ENCODE measurements at regions not wholly inside any gene's neighbourhood (a gene's known extent, or its start where the extent isn't known, plus 50 kb on each side); places are given as distances from the start of the nearest gene placed in this dataset.
"Not testable (repeated sequence)": the region's sequence is repeated elsewhere in the genome, so short reads cannot be mapped to it uniquely, and the experiment has no call there.

DNA sequence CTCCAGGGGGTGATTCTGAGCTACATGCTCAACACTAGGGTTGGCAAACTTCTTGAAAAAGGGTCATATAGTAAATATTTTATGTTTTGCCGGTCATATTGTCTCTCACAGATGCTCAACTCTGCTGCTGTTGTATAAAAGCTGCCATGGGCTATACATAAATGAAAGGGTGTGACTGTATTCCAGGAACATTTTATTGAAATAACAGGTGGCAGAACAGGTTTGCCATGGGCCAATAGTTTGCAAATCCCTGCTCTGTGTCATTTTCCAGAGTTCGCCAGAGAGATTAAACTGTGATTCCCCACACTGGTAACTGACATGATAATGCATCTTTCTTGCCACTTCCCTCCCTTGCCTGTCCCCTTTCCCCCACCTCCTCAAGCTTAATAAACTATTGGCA lies 144.1 kb downstream of the NPIPA8 start:
- H3K4me1 ChIP-seq; H3K36me3 ChIP-seq; H3K27me3 ChIP-seq; H3K27ac ChIP-seq; H3K4me3 ChIP-seq; H3K9me3 ChIP-seq; DNase-seq; intact Hi-C loops (cut with DNase I; ENCODE audit: low total_unique reads): not testable (repeated sequence)

GRCh38 chr16:18190179-18190578 lies 146.4 kb downstream of the NPIPA8 start:
- H3K27ac ChIP-seq; H3K4me1 ChIP-seq; DNase-seq; H3K36me3 ChIP-seq; H3K9me3 ChIP-seq; intact Hi-C loops (cut with DNase I; ENCODE audit: low total_unique reads); H3K27me3 ChIP-seq; H3K4me3 ChIP-seq: not testable (repeated sequence)

- H3K27me3 ChIP-seq; H3K9me3 ChIP-seq; H3K4me1 ChIP-seq; H3K27ac ChIP-seq; H3K36me3 ChIP-seq; H3K4me3 ChIP-seq; DNase-seq; intact Hi-C loops (cut with DNase I; ENCODE audit: low total_unique reads): not testable (repeated sequence)
Observed at GRCh38 chr16:18184755-18185154, 151.8 kb downstream of the NPIPA8 start.

GRCh38 chr16:18181028-18181427 lies 155.5 kb downstream of the NPIPA8 start:
- DNase-seq; H3K4me3 ChIP-seq; H3K36me3 ChIP-seq; H3K9me3 ChIP-seq; H3K4me1 ChIP-seq; intact Hi-C loops (cut with DNase I; ENCODE audit: low total_unique reads); H3K27me3 ChIP-seq; H3K27ac ChIP-seq: not testable (repeated sequence)

- H3K27me3 ChIP-seq; H3K27ac ChIP-seq; H3K36me3 ChIP-seq; H3K4me1 ChIP-seq; DNase-seq; H3K9me3 ChIP-seq; H3K4me3 ChIP-seq; intact Hi-C loops (cut with DNase I; ENCODE audit: low total_unique reads): not testable (repeated sequence)
Observed at GRCh38 chr16:18173945-18174497, 162.5 kb downstream of the NPIPA8 start.

- H3K27me3 ChIP-seq; H3K4me1 ChIP-seq; intact Hi-C loops (cut with DNase I; ENCODE audit: low total_unique reads); DNase-seq; H3K27ac ChIP-seq; H3K9me3 ChIP-seq; H3K36me3 ChIP-seq; H3K4me3 ChIP-seq: not testable (repeated sequence)
Observed at GRCh38 chr16:18162293-18162692, 174.2 kb downstream of the NPIPA8 start.

GRCh38 chr16:18161224-18161623 lies 175.3 kb downstream of the NPIPA8 start:
- intact Hi-C loops (cut with DNase I; ENCODE audit: low total_unique reads); H3K4me1 ChIP-seq; DNase-seq; H3K4me3 ChIP-seq; H3K36me3 ChIP-seq; H3K27ac ChIP-seq; H3K27me3 ChIP-seq; H3K9me3 ChIP-seq: not testable (repeated sequence)

- H3K36me3 ChIP-seq; H3K4me3 ChIP-seq; DNase-seq; H3K9me3 ChIP-seq; H3K27me3 ChIP-seq; H3K4me1 ChIP-seq; H3K27ac ChIP-seq; intact Hi-C loops (cut with DNase I; ENCODE audit: low total_unique reads): not testable (repeated sequence)
Observed at GRCh38 chr16:18159185-18159584, 177.4 kb downstream of the NPIPA8 start.

GRCh38 chr16:18157854-18158253 lies 178.7 kb downstream of the NPIPA8 start:
- H3K27ac ChIP-seq; H3K4me1 ChIP-seq; intact Hi-C loops (cut with DNase I; ENCODE audit: low total_unique reads); DNase-seq; H3K36me3 ChIP-seq; H3K4me3 ChIP-seq; H3K9me3 ChIP-seq; H3K27me3 ChIP-seq: not testable (repeated sequence)

DNA sequence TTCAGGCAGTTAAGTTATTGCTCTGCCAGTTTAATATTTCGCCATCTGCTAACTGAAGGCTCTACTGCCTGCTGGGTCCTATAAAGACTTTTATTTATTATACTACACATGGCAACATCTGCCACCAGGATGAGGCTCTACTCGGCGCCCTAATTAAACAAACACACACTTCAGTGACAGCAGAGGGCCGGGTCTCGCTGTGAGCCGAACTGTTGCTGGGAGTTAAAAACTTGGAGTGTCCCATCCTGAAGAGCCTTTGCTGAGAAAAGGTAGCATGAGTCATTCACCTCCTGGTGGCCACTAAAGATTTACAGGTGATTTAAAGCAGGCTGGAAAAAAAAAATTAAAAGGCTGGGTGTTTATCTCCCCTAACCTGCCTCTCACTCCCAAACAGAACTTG lies 183.7 kb downstream of the NPIPA8 start:
- DNase-seq; intact Hi-C loops (cut with DNase I; ENCODE audit: low total_unique reads); H3K27ac ChIP-seq; H3K27me3 ChIP-seq; H3K4me3 ChIP-seq; H3K36me3 ChIP-seq; H3K4me1 ChIP-seq; H3K9me3 ChIP-seq: not testable (repeated sequence)

DNA sequence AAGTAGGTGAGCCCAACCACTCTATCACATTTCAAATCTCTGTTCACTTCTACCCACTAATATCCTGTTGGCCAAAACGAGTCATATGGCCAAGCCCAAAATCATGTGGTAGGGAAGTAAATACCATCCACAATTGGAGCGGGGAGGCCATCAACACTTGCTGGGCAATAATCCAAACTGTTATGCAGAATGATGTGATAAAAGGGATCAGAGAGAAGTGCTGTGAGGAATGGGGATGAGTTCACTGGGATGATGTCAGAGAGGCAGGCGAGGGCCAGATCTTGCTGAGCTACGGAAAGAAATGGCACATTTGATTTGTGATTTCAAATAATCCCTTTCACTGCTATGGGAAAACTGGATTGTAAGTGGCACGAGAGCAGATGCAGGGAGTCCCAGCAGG lies 188.4 kb downstream of the NPIPA8 start:
- H3K27me3 ChIP-seq; H3K4me3 ChIP-seq; H3K9me3 ChIP-seq; intact Hi-C loops (cut with DNase I; ENCODE audit: low total_unique reads); H3K27ac ChIP-seq; H3K4me1 ChIP-seq; DNase-seq; H3K36me3 ChIP-seq: not testable (repeated sequence)

GRCh38 chr16:18146601-18147142 lies 189.9 kb downstream of the NPIPA8 start:
- H3K4me3 ChIP-seq; intact Hi-C loops (cut with DNase I; ENCODE audit: low total_unique reads): not testable (repeated sequence)

DNA sequence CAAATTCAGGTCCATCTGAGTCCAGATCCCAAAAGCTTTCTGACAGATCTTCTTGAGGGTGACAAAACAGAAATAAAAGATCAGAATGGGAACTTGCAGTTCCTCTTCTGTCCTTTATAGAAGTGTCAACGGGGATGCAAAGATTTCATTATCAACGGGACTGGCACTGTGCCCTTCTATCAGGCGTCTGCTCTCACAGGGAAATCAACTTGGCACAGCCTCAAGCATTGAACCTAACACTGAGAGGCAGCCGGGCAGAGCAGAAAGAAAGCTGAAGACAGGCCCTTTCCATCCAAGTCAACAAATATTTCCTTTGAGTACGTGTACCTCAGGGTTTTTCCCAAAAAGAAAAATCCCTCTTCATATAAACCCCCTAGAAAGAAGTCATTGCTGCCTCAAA lies 194.5 kb downstream of the NPIPA8 start:
- H3K27ac ChIP-seq; DNase-seq; H3K36me3 ChIP-seq; H3K27me3 ChIP-seq; H3K4me3 ChIP-seq; H3K4me1 ChIP-seq; intact Hi-C loops (cut with DNase I; ENCODE audit: low total_unique reads); H3K9me3 ChIP-seq: not testable (repeated sequence)

More at GRCh38 chr16:18146601-18147142, 189.9 kb downstream of the NPIPA8 start:
- not testable (repeated sequence) for H3K4me1 ChIP-seq, DNase-seq, H3K27ac ChIP-seq, H3K36me3 ChIP-seq, H3K9me3 ChIP-seq, H3K27me3 ChIP-seq

GRCh38 chr16:18136288-18136687 lies 200.2 kb downstream of the NPIPA8 start:
- intact Hi-C loops (cut with DNase I; ENCODE audit: low total_unique reads); H3K27me3 ChIP-seq; H3K4me1 ChIP-seq; H3K36me3 ChIP-seq; DNase-seq; H3K27ac ChIP-seq; H3K4me3 ChIP-seq; H3K9me3 ChIP-seq: not testable (repeated sequence)
